CD4-positive, alpha-beta T cell treated with Interleukin-15 for 4 hours (primary cell): ENCODE measurements at regions not wholly inside any gene's neighbourhood (a gene's known extent, or its start where the extent isn't known, plus 50 kb on each side); places are given as distances from the start of the nearest gene placed in this dataset.
"Not testable (repeated sequence)": the region's sequence is repeated elsewhere in the genome, so short reads cannot be mapped to it uniquely, and the experiment has no call there.

Experiments
- DNase-seq: peaks from one replicate; pipeline ENCODE4 v3.0.0-alpha.2; 2020; ENCODE audit warnings: low spot score

DNA sequence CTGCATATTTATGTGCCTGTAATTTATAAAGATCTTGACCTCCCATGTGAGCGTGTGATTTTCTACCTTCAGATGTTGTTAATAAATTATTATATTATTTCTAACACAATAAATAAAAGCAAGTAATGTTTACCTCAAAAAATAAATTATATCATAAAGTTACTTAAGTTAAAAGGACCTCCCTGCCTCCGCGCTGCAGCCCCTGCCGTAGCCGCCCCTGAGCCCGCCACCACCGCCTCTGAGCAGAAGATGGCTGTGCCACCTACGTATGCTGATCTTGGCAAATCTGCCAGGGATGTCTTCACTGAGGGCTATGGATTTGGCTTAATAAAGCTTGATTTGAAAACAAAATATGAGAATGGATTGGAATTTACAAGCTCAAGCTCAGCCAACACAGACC lies 119.6 kb upstream of the BRWD3 start:
- DNase-seq: no peak

GRCh38 chrX:80917919-80918318 lies 108.2 kb upstream of the BRWD3 start:
- no peak for DNase-seq

GRCh38 chrX:80912351-80912750 lies 102.7 kb upstream of the BRWD3 start:
- DNase-seq: not testable (repeated sequence)

DNA sequence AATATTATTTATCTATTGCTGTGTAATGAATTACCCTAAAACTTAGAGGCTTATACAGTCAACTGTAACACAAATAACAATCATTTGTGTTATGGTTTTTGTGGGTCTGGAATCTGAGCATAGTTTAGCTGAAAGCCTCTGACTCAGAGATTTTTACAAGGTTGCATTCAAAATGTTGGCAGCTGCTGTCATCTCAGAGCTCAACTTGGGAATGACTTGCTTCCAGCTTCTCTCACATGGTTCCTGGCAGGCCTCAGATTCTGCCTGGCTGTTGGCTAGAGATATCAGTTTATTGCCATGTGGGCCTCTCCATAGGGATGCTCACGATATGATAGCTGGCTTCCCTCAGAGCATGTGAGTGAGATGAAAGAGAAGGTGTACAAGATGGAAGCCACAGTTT lies 70.2 kb upstream of the BRWD3 start:
- no peak for DNase-seq

DNA sequence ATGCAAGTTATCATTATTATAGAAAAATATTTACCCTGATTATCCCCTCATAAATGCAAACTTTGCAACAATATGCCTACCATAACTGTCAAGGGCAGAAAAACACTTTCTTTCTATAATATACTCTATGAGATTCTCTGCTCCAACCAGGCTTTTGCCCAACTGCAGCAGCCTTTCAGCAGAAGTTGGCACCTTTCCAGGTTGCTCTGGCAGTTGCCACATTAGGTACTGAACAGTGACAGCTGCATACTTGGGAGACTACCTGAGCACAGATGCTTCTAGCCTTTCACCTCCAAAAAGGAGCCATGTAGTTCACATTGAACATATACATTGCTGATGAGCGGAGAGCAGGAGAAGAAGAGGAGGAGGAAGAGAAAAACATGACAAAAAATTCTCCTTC lies 69.5 kb upstream of the BRWD3 start:
- DNase-seq: no peak

GRCh38 chrX:80876877-80877276 lies 67.2 kb upstream of the BRWD3 start:
- peak; percentile 9 for DNase-seq
